Activated naive CD4-positive, alpha-beta T cell treated with anti-CD3 and anti-CD28 coated beads, Interleukin-2, amount 10 ng/mL, durations not matched to agents 7 days and 5 days (primary cell): ENCODE measurements at regions not wholly inside any gene's neighbourhood (a gene's known extent, or its start where the extent isn't known, plus 50 kb on each side); places are given as distances from the start of the nearest gene placed in this dataset.

ENCODE experiments used
- CTCF ChIA-PET: fragments of 350-600 bp; sonication (Branson Sonifier 250); formaldehyde crosslinking; loops from one replicate; lab custom pipeline; 2021; ENCODE audit warnings: antibody characterized with exemption; lab: Charles Lee
- DNase-seq: peaks from one replicate; pipeline ENCODE4 v3.0.0-alpha.2; 2020
- H3K27ac Mint-ChIP-seq: one replicate; pipeline ENCODE4 v1.8.0; 2021; ENCODE audit warnings: mild to moderate bottlenecking, moderate library complexity, mixed read lengths
- H3K27me3 Mint-ChIP-seq: one replicate; pipeline ENCODE4 v1.8.0; 2021; ENCODE audit warnings: mild to moderate bottlenecking, mixed read lengths
- H3K36me3 Mint-ChIP-seq: one replicate; pipeline ENCODE4 v1.8.0; 2021; ENCODE audit warnings: mixed read lengths
- H3K4me1 Mint-ChIP-seq: one replicate; pipeline ENCODE4 v1.8.0; 2021; ENCODE audit warnings: mixed read lengths
- H3K4me3 Mint-ChIP-seq: one replicate; pipeline ENCODE4 v1.8.0; 2021; ENCODE audit warnings: mild to moderate bottlenecking, moderate library complexity, mixed read lengths
- H3K9me3 Mint-ChIP-seq: one replicate; pipeline ENCODE4 v1.8.0; 2021; ENCODE audit warnings: mixed read lengths

- CTCF ChIA-PET = no interaction called here
Observed at GRCh38 chr7:17194656-17195055, 103.8 kb upstream of the AHR start.

GRCh38 chr7:17195576-17195975, 102.9 kb upstream of the AHR start:
- Mint-ChIP-seq H3K27ac (no peak overlapping the region), H3K4me1 (peaks cover 7% of the 10 kb centered on the region), H3K27me3 (no peaks in the 10 kb centered on the region), H3K4me3 (no peak overlapping the region), H3K9me3 (no peaks in the 10 kb centered on the region), H3K36me3 (no peaks in the 10 kb centered on the region)
- CTCF ChIA-PET = no interaction called here
- DNase-seq = no peak

More at GRCh38 chr7:17194656-17195055, 103.8 kb upstream of the AHR start:
- Mint-ChIP-seq H3K36me3 (no peaks in the 10 kb centered on the region), H3K4me1 (peaks cover 7% of the 10 kb centered on the region), H3K27ac (no peak overlapping the region), H3K9me3 (no peaks in the 10 kb centered on the region), H3K27me3 (no peaks in the 10 kb centered on the region), H3K4me3 (no peak overlapping the region)
- DNase-seq = no peak

- Mint-ChIP-seq H3K4me3 (no peak overlapping the region), H3K9me3 (no peaks in the 10 kb centered on the region), H3K4me1 (no peaks in the 10 kb centered on the region), H3K27me3 (no peaks in the 10 kb centered on the region), H3K27ac (no peak overlapping the region), H3K36me3 (no peaks in the 10 kb centered on the region)
- no peak for DNase-seq
- CTCF ChIA-PET = no interaction called here
Observed at GRCh38 chr7:17205910-17206309, 92.5 kb upstream of the AHR start.

- H3K4me1 Mint-ChIP-seq = no peaks in the 10 kb centered on the region
- H3K27me3 Mint-ChIP-seq = no peaks in the 10 kb centered on the region
- no peak overlapping the region for H3K4me3 Mint-ChIP-seq
- CTCF ChIA-PET = no interaction called here
- no peaks in the 10 kb centered on the region for H3K9me3 Mint-ChIP-seq
- no peaks in the 10 kb centered on the region for H3K36me3 Mint-ChIP-seq
- no peak for DNase-seq
- H3K27ac Mint-ChIP-seq = no peak overlapping the region
Observed at GRCh38 chr7:17206349-17206905, 92.0 kb upstream of the AHR start.

GRCh38 chr7:17207220-17207619, 91.2 kb upstream of the AHR start:
- Mint-ChIP-seq H3K9me3 (no peaks in the 10 kb centered on the region), H3K4me1 (no peaks in the 10 kb centered on the region), H3K4me3 (no peak overlapping the region), H3K27ac (no peak overlapping the region), H3K27me3 (no peaks in the 10 kb centered on the region), H3K36me3 (no peaks in the 10 kb centered on the region)
- no peak for DNase-seq
- CTCF ChIA-PET = no interaction called here

- H3K36me3 Mint-ChIP-seq = no peaks in the 10 kb centered on the region
- no peaks in the 10 kb centered on the region for H3K27me3 Mint-ChIP-seq
- H3K9me3 Mint-ChIP-seq = no peaks in the 10 kb centered on the region
- no peaks in the 10 kb centered on the region for H3K4me1 Mint-ChIP-seq
- CTCF ChIA-PET = no interaction called here
- no peak overlapping the region for H3K4me3 Mint-ChIP-seq
- H3K27ac Mint-ChIP-seq = no peak overlapping the region
- no peak for DNase-seq
Observed at GRCh38 chr7:17209101-17209500, 89.4 kb upstream of the AHR start.

GRCh38 chr7:17211307-17211836, 87.1 kb upstream of the AHR start:
- peaks cover 6% of the 10 kb centered on the region for H3K9me3 Mint-ChIP-seq
- H3K27me3 Mint-ChIP-seq = no peaks in the 10 kb centered on the region
- no peak for DNase-seq
- H3K27ac Mint-ChIP-seq = no peak overlapping the region
- H3K36me3 Mint-ChIP-seq = peaks cover 4% of the 10 kb centered on the region
- CTCF ChIA-PET = interaction anchor here (0.6 kb wide), 1 partner anchor 160 kb away, joined by 3 read pairs; no protein-coding TSS in a partner anchor
- H3K4me1 Mint-ChIP-seq = no peaks in the 10 kb centered on the region
- no peak overlapping the region for H3K4me3 Mint-ChIP-seq

GRCh38 chr7:17212188-17212587, 86.3 kb upstream of the AHR start:
- Mint-ChIP-seq H3K4me3 (no peak overlapping the region), H3K27ac (no peak overlapping the region), H3K9me3 (peaks cover 9% of the 10 kb centered on the region), H3K27me3 (no peaks in the 10 kb centered on the region), H3K36me3 (peaks cover 5% of the 10 kb centered on the region), H3K4me1 (no peaks in the 10 kb centered on the region)
- DNase-seq = no peak
- CTCF ChIA-PET = no interaction called here

GRCh38 chr7:17227766-17228490, 70.5 kb upstream of the AHR start:
- DNase-seq = no peak
- H3K4me3 Mint-ChIP-seq = no peak overlapping the region
- peaks cover 6% of the 10 kb centered on the region for H3K9me3 Mint-ChIP-seq
- no peak overlapping the region for H3K27ac Mint-ChIP-seq
- peaks cover 8% of the 10 kb centered on the region for H3K36me3 Mint-ChIP-seq
- CTCF ChIA-PET = interaction anchor here (0.5 kb wide), 1 partner anchor 144 kb away, joined by 3 read pairs; no protein-coding TSS in a partner anchor
- H3K4me1 Mint-ChIP-seq = peaks cover 12% of the 10 kb centered on the region
- no peaks in the 10 kb centered on the region for H3K27me3 Mint-ChIP-seq

- CTCF ChIA-PET = no interaction called here
- Mint-ChIP-seq H3K9me3 (peaks cover 6% of the 10 kb centered on the region), H3K4me1 (peaks cover 25% of the 10 kb centered on the region), H3K27me3 (no peaks in the 10 kb centered on the region), H3K36me3 (peaks cover 8% of the 10 kb centered on the region), H3K27ac (no peak overlapping the region), H3K4me3 (no peak overlapping the region)
- DNase-seq = no peak
Observed at GRCh38 chr7:17229228-17229627, 69.2 kb upstream of the AHR start.

- Mint-ChIP-seq H3K4me1 (peaks cover 34% of the 10 kb centered on the region), H3K36me3 (peaks cover 8% of the 10 kb centered on the region), H3K4me3 (no peak overlapping the region), H3K9me3 (peaks cover 4% of the 10 kb centered on the region), H3K27me3 (no peaks in the 10 kb centered on the region), H3K27ac (no peak overlapping the region)
- no peak for DNase-seq
- CTCF ChIA-PET = interaction anchor here (1.3 to 1.7 kb wide), 2 partner anchors 71 to 90 kb away, joined by 3 to 5 read pairs; no protein-coding TSS in a partner anchor
Observed at GRCh38 chr7:17230099-17230807, 68.2 kb upstream of the AHR start.

- Mint-ChIP-seq H3K4me1 (peaks cover 49% of the 10 kb centered on the region), H3K27me3 (no peaks in the 10 kb centered on the region), H3K27ac (peak overlapping the region; percentile 97), H3K4me3 (peak overlapping the region; percentile 59), H3K36me3 (peaks cover 21% of the 10 kb centered on the region), H3K9me3 (peaks cover 10% of the 10 kb centered on the region)
- no peak for DNase-seq
- CTCF ChIA-PET = interaction anchor here (0.7 to 1.3 kb wide), 4 partner anchors 65 to 1140 kb away, joined by 3 read pairs; partner anchors contain the start of gene AHR
Observed at GRCh38 chr7:17233603-17234002, 64.8 kb upstream of the AHR start.

- peak; percentile 46 for DNase-seq
- CTCF ChIA-PET = interaction anchor here (0.7 to 1.3 kb wide), 3 partner anchors 65 to 1140 kb away, joined by 3 read pairs; partner anchors contain the start of gene AHR
- H3K36me3 Mint-ChIP-seq = peaks cover 21% of the 10 kb centered on the region
- H3K9me3 Mint-ChIP-seq = peaks cover 10% of the 10 kb centered on the region
- peak overlapping the region; percentile 97 for H3K27ac Mint-ChIP-seq
- H3K4me1 Mint-ChIP-seq = peaks cover 49% of the 10 kb centered on the region
- peak overlapping the region; percentile 59 for H3K4me3 Mint-ChIP-seq
- no peaks in the 10 kb centered on the region for H3K27me3 Mint-ChIP-seq
Observed at GRCh38 chr7:17234030-17234397, 64.4 kb upstream of the AHR start.

GRCh38 chr7:17234398-17235031, 63.9 kb upstream of the AHR start:
- peak overlapping the region; percentile 59 for H3K4me3 Mint-ChIP-seq
- H3K4me1 Mint-ChIP-seq = peaks cover 49% of the 10 kb centered on the region
- H3K27ac Mint-ChIP-seq = peak overlapping the region; percentile 97
- CTCF ChIA-PET = interaction anchor here (0.7 to 1.3 kb wide), 2 partner anchors 252 to 1140 kb away, joined by 3 read pairs; no protein-coding TSS in a partner anchor
- no peaks in the 10 kb centered on the region for H3K27me3 Mint-ChIP-seq
- H3K9me3 Mint-ChIP-seq = peaks cover 10% of the 10 kb centered on the region
- H3K36me3 Mint-ChIP-seq = peaks cover 21% of the 10 kb centered on the region
- DNase-seq = peak; percentile 76
